ENCODE measurements at regions not wholly inside any gene's neighbourhood (a gene's known extent, or its start where the extent isn't known, plus 50 kb on each side); places are given as distances from the start of the nearest gene placed in this dataset.

DNA sequence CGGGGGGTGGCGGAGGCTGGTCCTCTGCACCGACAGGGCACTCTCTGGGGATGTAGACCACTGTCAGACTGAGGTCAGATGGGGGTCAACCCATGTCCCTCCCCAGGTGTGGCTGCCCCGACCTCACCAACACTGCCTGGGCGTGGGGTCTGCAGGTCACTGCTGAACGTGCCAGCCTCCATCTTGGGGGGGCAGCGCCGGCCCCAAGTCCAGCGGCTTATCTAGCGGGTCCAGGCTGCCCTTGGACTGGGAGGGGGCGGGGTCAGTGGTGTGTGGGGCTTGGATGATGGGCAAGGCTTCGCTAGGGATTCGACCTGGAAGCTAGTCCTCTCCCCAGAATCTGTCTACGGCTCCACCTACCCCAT lies 178.2 kb downstream of the IGLL1 start (continued):
- TF ChIP-seq, protein P1, sequence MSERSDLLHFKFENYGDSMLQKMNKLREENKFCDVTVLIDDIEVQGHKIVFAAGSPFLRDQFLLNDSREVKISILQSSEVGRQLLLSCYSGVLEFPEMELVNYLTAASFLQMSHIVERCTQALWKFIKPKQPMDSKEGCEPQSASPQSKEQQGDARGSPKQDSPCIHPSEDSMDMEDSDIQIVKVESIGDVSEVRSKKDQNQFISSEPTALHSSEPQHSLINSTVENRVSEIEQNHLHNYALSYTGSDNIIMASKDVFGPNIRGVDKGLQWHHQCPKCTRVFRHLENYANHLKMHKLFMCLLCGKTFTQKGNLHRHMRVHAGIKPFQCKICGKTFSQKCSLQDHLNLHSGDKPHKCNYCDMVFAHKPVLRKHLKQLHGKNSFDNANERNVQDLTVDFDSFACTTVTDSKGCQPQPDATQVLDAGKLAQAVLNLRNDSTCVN (tag by site-specific recombination; optimal IDR thresholded peaks at IDR 0.05): no peak
- TF ChIP-seq, protein P2, sequence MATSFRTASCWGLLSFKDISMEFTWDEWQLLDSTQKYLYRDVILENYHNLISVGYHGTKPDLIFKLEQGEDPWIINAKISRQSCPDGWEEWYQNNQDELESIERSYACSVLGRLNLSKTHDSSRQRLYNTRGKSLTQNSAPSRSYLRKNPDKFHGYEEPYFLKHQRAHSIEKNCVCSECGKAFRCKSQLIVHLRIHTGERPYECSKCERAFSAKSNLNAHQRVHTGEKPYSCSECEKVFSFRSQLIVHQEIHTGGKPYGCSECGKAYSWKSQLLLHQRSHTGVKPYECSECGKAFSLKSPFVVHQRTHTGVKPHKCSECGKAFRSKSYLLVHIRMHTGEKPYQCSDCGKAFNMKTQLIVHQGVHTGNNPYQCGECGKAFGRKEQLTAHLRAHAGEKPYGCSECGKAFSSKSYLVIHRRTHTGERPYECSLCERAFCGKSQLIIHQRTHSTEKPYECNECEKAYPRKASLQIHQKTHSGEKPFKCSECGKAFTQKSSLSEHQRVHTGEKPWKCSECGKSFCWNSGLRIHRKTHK (tag by site-specific recombination; IDR thresholded peaks at IDR 0.05): no peak
- TF ChIP-seq KLF8 (tag by site-specific recombination; IDR thresholded peaks at IDR 0.05): peak; percentile 42; the same call in 1 of the 2 replicates
- no peak for TF ChIP-seq YY1 (tag by site-specific recombination; IDR thresholded peaks at IDR 0.05)
- no peak for TF ChIP-seq TRIM28 (IDR thresholded peaks at IDR 0.05; ENCODE audit: borderline replicate concordance, low read length)
- TF ChIP-seq ZNF473 (tag by site-specific recombination; IDR thresholded peaks at IDR 0.05): no peak
- TF ChIP-seq, protein P3, sequence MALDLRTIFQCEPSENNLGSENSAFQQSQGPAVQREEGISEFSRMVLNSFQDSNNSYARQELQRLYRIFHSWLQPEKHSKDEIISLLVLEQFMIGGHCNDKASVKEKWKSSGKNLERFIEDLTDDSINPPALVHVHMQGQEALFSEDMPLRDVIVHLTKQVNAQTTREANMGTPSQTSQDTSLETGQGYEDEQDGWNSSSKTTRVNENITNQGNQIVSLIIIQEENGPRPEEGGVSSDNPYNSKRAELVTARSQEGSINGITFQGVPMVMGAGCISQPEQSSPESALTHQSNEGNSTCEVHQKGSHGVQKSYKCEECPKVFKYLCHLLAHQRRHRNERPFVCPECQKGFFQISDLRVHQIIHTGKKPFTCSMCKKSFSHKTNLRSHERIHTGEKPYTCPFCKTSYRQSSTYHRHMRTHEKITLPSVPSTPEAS (tag by site-specific recombination; IDR thresholded peaks at IDR 0.05): no peak
- no peak for TF ChIP-seq MYNN (tag by site-specific recombination; IDR thresholded peaks at IDR 0.05; ENCODE audit: borderline replicate concordance)
- TF ChIP-seq, protein P4, sequence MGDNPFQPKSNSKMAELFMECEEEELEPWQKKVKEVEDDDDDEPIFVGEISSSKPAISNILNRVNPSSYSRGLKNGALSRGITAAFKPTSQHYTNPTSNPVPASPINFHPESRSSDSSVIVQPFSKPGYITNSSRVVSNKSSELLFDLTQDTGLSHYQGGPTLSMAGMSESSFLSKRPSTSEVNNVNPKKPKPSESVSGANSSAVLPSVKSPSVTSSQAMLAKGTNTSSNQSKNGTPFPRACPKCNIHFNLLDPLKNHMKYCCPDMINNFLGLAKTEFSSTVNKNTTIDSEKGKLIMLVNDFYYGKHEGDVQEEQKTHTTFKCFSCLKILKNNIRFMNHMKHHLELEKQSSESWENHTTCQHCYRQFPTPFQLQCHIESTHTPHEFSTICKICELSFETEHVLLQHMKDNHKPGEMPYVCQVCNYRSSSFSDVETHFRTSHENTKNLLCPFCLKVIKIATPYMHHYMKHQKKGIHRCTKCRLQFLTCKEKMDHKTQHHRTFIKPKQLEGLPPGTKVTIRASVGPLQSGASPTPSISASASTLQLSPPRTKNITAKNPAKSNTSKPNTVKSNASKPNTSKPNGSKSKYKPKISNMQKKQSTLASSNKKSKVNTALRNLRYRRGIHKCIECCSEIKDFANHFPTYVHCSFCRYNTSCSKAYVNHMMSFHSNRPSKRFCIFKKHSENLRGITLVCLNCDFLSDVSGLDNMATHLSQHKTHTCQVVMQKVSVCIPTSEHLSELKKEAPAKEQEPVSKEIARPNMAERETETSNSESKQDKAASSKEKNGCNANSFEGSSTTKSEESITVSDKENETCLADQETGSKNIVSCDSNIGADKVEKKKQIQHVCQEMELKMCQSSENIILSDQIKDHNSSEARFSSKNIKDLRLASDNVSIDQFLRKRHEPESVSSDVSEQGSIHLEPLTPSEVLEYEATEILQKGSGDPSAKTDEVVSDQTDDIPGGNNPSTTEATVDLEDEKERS (tag by site-specific recombination; IDR thresholded peaks at IDR 0.05): no peak
- TF ChIP-seq EGR2 (tag by site-specific recombination; IDR thresholded peaks at IDR 0.05; ENCODE audit: low read depth): no peak
- 0 out of 2 replicates have a peak, but pooled peaks have one; percentile 48 for TF ChIP-seq KLF9 (tag by site-specific recombination; IDR thresholded peaks at IDR 0.05; ENCODE audit: low read depth)
- TF ChIP-seq SP3 (tag by site-specific recombination; IDR thresholded peaks at IDR 0.05): no peak
- TF ChIP-seq KLF1 (tag by site-specific recombination; IDR thresholded peaks at IDR 0.05): no peak
- TF ChIP-seq ZNF112 (tag by site-specific recombination; IDR thresholded peaks at IDR 0.05): no peak
- TF ChIP-seq ZNF184 (tag by site-specific recombination; IDR thresholded peaks at IDR 0.05): no peak
- no peak for TF ChIP-seq ZNF530 (tag by site-specific recombination; IDR thresholded peaks at IDR 0.05; ENCODE audit: low read depth)

DNA sequence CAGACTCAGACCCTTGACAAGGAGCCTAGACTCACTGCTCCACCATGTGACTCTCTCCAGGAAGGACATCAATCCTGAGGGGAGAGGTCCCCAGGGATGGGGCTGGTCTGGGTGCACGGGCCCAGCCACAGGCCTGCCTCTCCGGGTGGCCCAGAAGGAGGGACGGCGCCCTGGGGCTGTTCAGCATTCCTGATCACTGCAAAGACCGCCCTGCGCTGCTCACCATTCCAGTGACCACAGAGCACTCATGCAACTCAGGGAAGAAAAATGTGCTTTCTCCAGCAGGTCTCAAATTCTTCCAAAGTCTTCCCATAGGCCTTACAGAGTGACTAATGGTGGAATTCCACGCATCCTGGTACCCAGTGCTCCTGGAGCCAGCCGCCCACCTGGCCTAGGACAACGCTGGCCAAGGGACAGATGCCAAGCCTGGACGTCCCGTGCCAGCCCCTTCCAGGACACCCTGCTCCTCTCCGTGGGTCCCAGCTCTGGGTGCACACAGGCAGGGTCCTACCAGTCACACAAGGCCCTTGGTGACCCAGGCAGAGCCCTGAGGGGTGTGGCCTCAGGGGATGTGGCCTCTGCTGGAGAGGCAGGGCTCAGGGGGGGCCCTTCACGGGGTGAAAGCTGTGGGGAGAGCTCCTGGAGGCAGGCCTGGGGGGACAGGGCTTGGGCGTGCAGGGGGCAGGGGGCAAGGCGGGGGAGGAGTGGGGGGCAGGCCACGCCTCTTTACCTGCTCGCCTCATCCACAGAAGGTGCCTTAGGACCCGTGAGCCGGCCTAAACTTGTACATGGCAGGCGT lies 178.8 kb downstream of the IGLL1 start:
- POLR2A ChIA-PET: no interaction called here
- Histone ChIP-seq H3K36me3 (ENCODE audit: control insufficient read depth in 2 of 2, insufficient read depth in 1 of 2, low read length in 2 of 2) (no peaks in the 10 kb centered on the region), H3K4me1 (ENCODE audit: control insufficient read depth, insufficient read depth, low read length) (peaks cover 3% of the 10 kb centered on the region; the same call in 1 of the 2 replicates), H3K4me3 (ENCODE audit: low read depth, low read length) (no peak overlapping the region), H3K27ac (ENCODE audit: extremely low read depth, low read depth, low read length) (no peak overlapping the region), H3K9me3 (ENCODE audit: control insufficient read depth, insufficient read depth, low read depth, low read length) (no peaks in the 10 kb centered on the region)
- TF ChIP-seq HOXD13 (CRISPR knock-in tag; IDR thresholded peaks at IDR 0.05; ENCODE audit: borderline replicate concordance) (no peak), ZNF560 (tag by site-specific recombination; IDR thresholded peaks at IDR 0.05; ENCODE audit: borderline replicate concordance) (no peak), ZNF473 (tag by site-specific recombination; IDR thresholded peaks at IDR 0.05) (no peak), ZEB2 (tag by site-specific recombination; IDR thresholded peaks at IDR 0.05) (no peak), ZNF132 (tag by site-specific recombination; IDR thresholded peaks at IDR 0.05; ENCODE audit: borderline replicate concordance) (no peak), SP2 (tag by site-specific recombination; IDR thresholded peaks at IDR 0.05) (no peak; the same call in 1 of the 2 replicates), GLIS1 (tag by site-specific recombination; IDR thresholded peaks at IDR 0.05) (peak; percentile 76), ZNF548 (tag by site-specific recombination; IDR thresholded peaks at IDR 0.05) (no peak)
- CTCF ChIA-PET: interaction anchor here (0.6 to 0.8 kb wide), 5 partner anchors 16 to 345 kb away, joined by 3 read pairs; no protein-coding TSS in a partner anchor

Measured in HEK293 (cell line).